GM12891 (cell line): ENCODE measurements at regions not wholly inside any gene's neighbourhood (a gene's known extent, or its start where the extent isn't known, plus 50 kb on each side); places are given as distances from the start of the nearest gene placed in this dataset.

ENCODE experiments used
- PAX5 ChIP-seq: IDR thresholded peaks from 2 replicates; pipeline ENCODE4 v1.6.1; 2011; ENCODE audit warnings: low read length, moderate library complexity, mild to moderate bottlenecking; ENCODE audit not compliant: insufficient read depth, severe bottlenecking
- POLR2A ChIP-seq: IDR thresholded peaks from 2 replicates; pipeline ENCODE4 v1.6.1; 2011; ENCODE audit warnings: low read depth, low read length, control low read depth
- POLR2AphosphoS5 ChIP-seq: IDR thresholded peaks from 2 replicates; pipeline ENCODE4 v1.6.1; 2011; ENCODE audit warnings: low read depth, low read length, control low read depth
- POU2F2 ChIP-seq: IDR thresholded peaks from 2 replicates; pipeline ENCODE4 v1.6.1; 2011; ENCODE audit warnings: low read depth, mild to moderate bottlenecking, control low read depth, low read length, moderate library complexity
- SPI1 ChIP-seq: IDR thresholded peaks from 2 replicates; pipeline ENCODE4 v1.6.1; 2011; ENCODE audit warnings: low read depth, low read length, control low read depth
- TAF1 ChIP-seq: IDR thresholded peaks from 2 replicates; pipeline ENCODE4 v1.6.1; 2011; ENCODE audit warnings: low read depth, low read length, control low read depth

- TF ChIP-seq POLR2A: no peak
- TF ChIP-seq POLR2AphosphoS5: no peak
- no peak for TF ChIP-seq TAF1
- no peak for TF ChIP-seq POU2F2
- no peak for TF ChIP-seq PAX5
- TF ChIP-seq SPI1: no peak
These were observed 428.7 kb upstream of the ACVR2A start for GRCh38 chr2:147416099-147416498.
